Mesenchymal stem cell (in vitro differentiated cells and primary cell): ENCODE measurements at regions not wholly inside any gene's neighbourhood (a gene's known extent, or its start where the extent isn't known, plus 50 kb on each side); places are given as distances from the start of the nearest gene placed in this dataset.
A peak's percentile ranks its signal among the peaks of the same experiment; 100 is the strongest.

Experiments
- DNase-seq: peaks from one replicate; pipeline ENCODE4 v3.0.0-alpha.2; 2013
- H2AFZ ChIP-seq: one replicate; pipeline ENCODE4 v1.6.1; 2013; ENCODE audit warnings: low read depth, mild to moderate bottlenecking, control low read depth, inconsistent platforms, low read length, moderate library complexity
- H2AK5ac ChIP-seq: 2 replicates; pipeline ENCODE4 v1.6.1; 2013; ENCODE audit warnings: low read length, moderate library complexity, mild to moderate bottlenecking, inconsistent platforms; ENCODE audit not compliant: severe bottlenecking
- H2BK120ac ChIP-seq: one replicate; pipeline ENCODE4 v1.6.1; 2013; ENCODE audit warnings: low read depth, mild to moderate bottlenecking, inconsistent platforms, low read length, moderate library complexity
- H2BK12ac ChIP-seq, 2 experiments: one replicate each; pipeline ENCODE4 v1.6.1; 2013; ENCODE audit warnings: inconsistent platforms in 2 of 2, low read length in 2 of 2, mild to moderate bottlenecking in 2 of 2, moderate library complexity in 2 of 2, control low read depth in 1 of 2
- H2BK15ac ChIP-seq: one replicate; pipeline ENCODE4 v1.6.1; 2013; ENCODE audit warnings: mild to moderate bottlenecking, low read depth, inconsistent platforms; ENCODE audit not compliant: poor library complexity, severe bottlenecking
- H2BK5ac ChIP-seq: 2 replicates; pipeline ENCODE4 v1.6.1; 2013; ENCODE audit warnings: low read depth, mild to moderate bottlenecking, low read length, control low read depth, inconsistent platforms; ENCODE audit not compliant: poor library complexity, severe bottlenecking
- H3K14ac ChIP-seq, 2 experiments: one replicate each; pipeline ENCODE4 v1.6.1; 2013; ENCODE audit warnings: inconsistent platforms in 2 of 2, low read length in 2 of 2, control low read depth in 1 of 2, mild to moderate bottlenecking in 1 of 2, moderate library complexity in 1 of 2
- H3K18ac ChIP-seq, 2 experiments: one replicate each; pipeline ENCODE4 v1.6.1; 2013; ENCODE audit warnings: inconsistent platforms in 2 of 2, low read length in 2 of 2, control low read depth in 1 of 2, low read depth in 1 of 2, mild to moderate bottlenecking in 1 of 2
- H3K23ac ChIP-seq, 2 experiments: one replicate each; pipeline ENCODE4 v1.6.1; 2013; ENCODE audit warnings: inconsistent platforms in 2 of 2, low read length in 2 of 2, mild to moderate bottlenecking in 2 of 2, moderate library complexity in 2 of 2, control low read depth in 1 of 2
- H3K27ac ChIP-seq: 2 replicates; pipeline ENCODE4 v1.5.1; 2013; ENCODE audit warnings: mild to moderate bottlenecking, moderate library complexity, low read length, control low read depth, inconsistent platforms; ENCODE audit not compliant: poor library complexity, severe bottlenecking
- H3K27me3 ChIP-seq, 2 experiments: 2 replicates each; pipeline versions ENCODE4 v1.6.1 to v1.7.0; 2013; ENCODE audit warnings: low read length in 2 of 2, mild to moderate bottlenecking in 2 of 2, moderate library complexity in 2 of 2, control low read depth in 1 of 2, inconsistent platforms in 1 of 2; ENCODE audit not compliant: control insufficient read depth in 1 of 2, insufficient read depth in 1 of 2
- H3K36me3 ChIP-seq, 2 experiments: 2 replicates each; pipeline versions ENCODE4 v1.6.1 to v1.7.0; 2013; ENCODE audit warnings: low read length in 2 of 2, control low read depth in 1 of 2, inconsistent platforms in 1 of 2, low read depth in 1 of 2, mild to moderate bottlenecking in 1 of 2; ENCODE audit not compliant: insufficient read depth in 2 of 2, control insufficient read depth in 1 of 2
- H3K4ac ChIP-seq, 2 experiments: one replicate each; pipeline ENCODE4 v1.6.1; 2013; ENCODE audit warnings: inconsistent platforms in 2 of 2, low read length in 2 of 2, mild to moderate bottlenecking in 2 of 2, moderate library complexity in 2 of 2, control low read depth in 1 of 2, low read depth in 1 of 2
- H3K4me1 ChIP-seq: 2 replicates; pipeline ENCODE4 v1.6.1; 2013; ENCODE audit warnings: low read depth, low read length, control low read depth; ENCODE audit not compliant: control insufficient read depth, insufficient read depth
- H3K4me2 ChIP-seq: 2 replicates; pipeline ENCODE4 v1.6.1; 2013; ENCODE audit warnings: low read length, mild to moderate bottlenecking, inconsistent platforms; ENCODE audit not compliant: poor library complexity, severe bottlenecking
- H3K4me3 ChIP-seq, 2 experiments: 2 replicates each; pipeline versions ENCODE4 v1.5.1 to v1.7.0; 2013; ENCODE audit warnings: low read length in 2 of 2, mild to moderate bottlenecking in 2 of 2, control low read depth in 1 of 2, low read depth in 1 of 2; ENCODE audit not compliant: insufficient read depth in 1 of 2
- H3K79me1 ChIP-seq: replicated peaks from 2 replicates; pipeline ENCODE4 v1.6.1; 2013; ENCODE audit warnings: mild to moderate bottlenecking, control low read depth, low read length, inconsistent platforms; ENCODE audit not compliant: poor library complexity, severe bottlenecking
- H3K9ac ChIP-seq: 2 replicates; pipeline ENCODE4 v1.7.0; 2013; ENCODE audit warnings: mild to moderate bottlenecking, low read length, moderate library complexity
- H3K9me3 ChIP-seq: 2 replicates; pipeline ENCODE4 v1.7.0; 2013; ENCODE audit warnings: mild to moderate bottlenecking, low read length; ENCODE audit not compliant: control insufficient read depth
- H4K8ac ChIP-seq: one replicate; pipeline ENCODE4 v1.6.1; 2013; ENCODE audit warnings: inconsistent platforms, mild to moderate bottlenecking, low read length, moderate library complexity
- H4K91ac ChIP-seq: one replicate; pipeline ENCODE4 v1.6.1; 2013; ENCODE audit warnings: mild to moderate bottlenecking, low read length, inconsistent platforms
- WGBS: methylation state at CpG from one replicate; pipeline ENCODE4 v1.1.7; 2013; ENCODE audit warnings: mixed read lengths; 5-methylcytosine and 5-hydroxymethylcytosine counted together

- H3K9me3 ChIP-seq = no peaks in the 10 kb centered on the region
- H3K23ac ChIP-seq = no peak overlapping the region
- H4K91ac ChIP-seq = no peak overlapping the region
- no peak overlapping the region for H2AFZ ChIP-seq
- H3K4me3 ChIP-seq = no peak overlapping the region
- no peak overlapping the region for H2BK15ac ChIP-seq
- WGBS = 84% methylated on average over 11 of the region's 13 CpGs
- H2AK5ac ChIP-seq = peak overlapping the region; percentile 47
- no peak overlapping the region for H2BK5ac ChIP-seq
- H3K18ac ChIP-seq = no peak overlapping the region
- no peak overlapping the region for H3K9ac ChIP-seq
- peaks cover under 1% of the 10 kb centered on the region for H3K4me1 ChIP-seq
- no peak overlapping the region for H2BK12ac ChIP-seq
- no peak overlapping the region for H3K4ac ChIP-seq
- peaks cover 23 to 68% of the 10 kb centered on the region in 2 experiments for H3K27me3 ChIP-seq
- no peak overlapping the region for H3K4me2 ChIP-seq
- no peak overlapping the region for H4K8ac ChIP-seq
- DNase-seq = no peak
- H3K79me1 ChIP-seq = no peaks in the 10 kb centered on the region
- H3K27ac ChIP-seq = no peak overlapping the region
- H2BK120ac ChIP-seq = no peak overlapping the region
- no peaks in the 10 kb centered on the region for H3K36me3 ChIP-seq
- no peak overlapping the region for H3K14ac ChIP-seq
These were observed 133.6 kb downstream of the DDX1 start for GRCh38 chr2:15725101-15725781.

DNA sequence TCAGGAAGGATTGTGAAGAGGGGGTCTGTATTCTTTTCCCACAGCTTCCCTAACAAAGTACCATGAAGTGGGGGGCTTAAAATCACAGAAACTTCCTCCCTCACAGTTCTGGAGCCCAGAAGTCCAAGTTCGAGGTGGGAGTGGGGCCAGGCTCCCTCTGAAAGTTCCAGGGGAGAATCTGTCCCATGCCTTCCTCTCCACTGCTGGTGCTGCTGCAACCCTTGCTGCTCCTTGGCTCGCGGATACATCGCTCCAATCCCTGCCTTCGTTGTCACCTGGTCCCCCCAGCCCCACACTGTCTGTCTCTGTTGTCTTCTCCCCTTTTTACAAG lies 134.1 kb downstream of the DDX1 start:
- no peak overlapping the region for H4K91ac ChIP-seq
- H2AK5ac ChIP-seq = no peak overlapping the region
- no peak overlapping the region for H3K27ac ChIP-seq
- H3K9ac ChIP-seq = no peak overlapping the region
- no peak overlapping the region for H3K4me2 ChIP-seq
- H3K27me3 ChIP-seq = peaks cover 23 to 68% of the 10 kb centered on the region in 2 experiments
- H2BK12ac ChIP-seq = no peak overlapping the region
- no peaks in the 10 kb centered on the region for H3K9me3 ChIP-seq
- H3K79me1 ChIP-seq = no peaks in the 10 kb centered on the region
- no peak overlapping the region for H3K14ac ChIP-seq
- H2AFZ ChIP-seq = no peak overlapping the region
- WGBS = 92% methylated on average over 5 of the region's 5 CpGs
- peaks cover 3% of the 10 kb centered on the region for H3K4me1 ChIP-seq
- no peak overlapping the region for H4K8ac ChIP-seq
- H2BK5ac ChIP-seq = no peak overlapping the region
- no peak overlapping the region for H3K4ac ChIP-seq
- DNase-seq = no peak
- no peak overlapping the region for H3K23ac ChIP-seq
- no peak overlapping the region for H2BK15ac ChIP-seq
- H3K36me3 ChIP-seq = no peaks in the 10 kb centered on the region
- no peak overlapping the region for H2BK120ac ChIP-seq
- no peak overlapping the region for H3K18ac ChIP-seq
- H3K4me3 ChIP-seq = no peak overlapping the region

DNA sequence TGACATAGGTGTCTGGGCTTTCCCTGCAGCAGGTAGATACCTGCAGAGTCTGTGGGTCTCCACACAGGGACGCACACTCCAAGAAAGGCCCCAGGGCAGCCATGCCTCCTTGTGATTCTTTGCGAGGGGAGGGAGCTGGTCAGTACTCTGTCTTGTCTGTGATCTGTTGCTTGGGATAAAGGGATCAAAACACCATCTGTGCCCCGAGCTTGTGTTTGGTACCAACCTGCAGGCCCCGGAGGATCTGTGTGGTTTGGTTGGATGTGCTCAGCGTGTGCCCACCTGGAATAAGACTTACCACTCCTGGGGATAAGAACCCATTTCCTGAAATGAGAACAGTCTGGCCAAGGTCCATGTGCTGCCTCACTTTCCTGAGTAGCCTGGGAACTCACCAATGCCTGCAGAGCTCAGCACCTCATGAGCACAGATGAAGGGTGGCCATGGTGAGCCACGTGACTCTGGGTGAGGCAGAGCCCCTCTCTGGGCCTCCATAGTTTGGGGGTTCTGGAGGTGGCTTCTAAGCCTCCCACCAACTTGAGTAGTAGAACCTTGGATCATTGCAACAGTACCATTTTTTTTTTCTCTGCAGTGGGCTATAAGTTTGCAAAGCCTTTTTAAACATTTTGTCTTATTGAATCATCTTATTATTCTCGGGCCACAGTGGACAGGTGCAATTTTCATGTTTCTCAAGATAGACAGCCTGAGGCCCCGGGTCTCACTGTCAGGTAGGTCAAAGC lies 134.8 kb downstream of the DDX1 start:
- H4K91ac ChIP-seq = no peak overlapping the region
- H3K4me3 ChIP-seq = no peak overlapping the region
- H2BK5ac ChIP-seq = no peak overlapping the region
- H3K36me3 ChIP-seq = no peaks in the 10 kb centered on the region
- H2BK120ac ChIP-seq = no peak overlapping the region
- peaks cover 23 to 71% of the 10 kb centered on the region in 2 experiments for H3K27me3 ChIP-seq
- 87% methylated on average over 8 of the region's 8 CpGs for WGBS
- H3K9ac ChIP-seq = no peak overlapping the region
- H3K27ac ChIP-seq = no peak overlapping the region
- no peak overlapping the region for H2BK15ac ChIP-seq
- H3K4ac ChIP-seq = no peak overlapping the region
- no peak overlapping the region for H3K14ac ChIP-seq
- H2BK12ac ChIP-seq = no peak overlapping the region
- no peak for DNase-seq
- no peaks in the 10 kb centered on the region for H3K9me3 ChIP-seq
- H3K18ac ChIP-seq = no peak overlapping the region
- no peak overlapping the region for H3K23ac ChIP-seq
- no peak overlapping the region for H3K4me2 ChIP-seq
- peaks cover 10% of the 10 kb centered on the region for H3K4me1 ChIP-seq
- H2AK5ac ChIP-seq = no peak overlapping the region
- H4K8ac ChIP-seq = no peak overlapping the region
- H2AFZ ChIP-seq = no peak overlapping the region
- H3K79me1 ChIP-seq = no peaks in the 10 kb centered on the region

- H3K4ac ChIP-seq = no peak overlapping the region
- H3K27me3 ChIP-seq = peaks cover 20 to 72% of the 10 kb centered on the region in 2 experiments
- no peak for DNase-seq
- no peak overlapping the region for H2AFZ ChIP-seq
- H2BK15ac ChIP-seq = no peak overlapping the region
- no peak overlapping the region for H4K91ac ChIP-seq
- no peaks in the 10 kb centered on the region for H3K9me3 ChIP-seq
- H3K79me1 ChIP-seq = no peaks in the 10 kb centered on the region
- no peak overlapping the region for H2BK120ac ChIP-seq
- H4K8ac ChIP-seq = no peak overlapping the region
- no peaks in the 10 kb centered on the region for H3K36me3 ChIP-seq
- peaks cover 18% of the 10 kb centered on the region for H3K4me1 ChIP-seq
- 82% methylated on average over 6 of the region's 9 CpGs for WGBS
- no peak overlapping the region for H3K4me3 ChIP-seq
- no peak overlapping the region for H3K14ac ChIP-seq
- H3K18ac ChIP-seq = no peak overlapping the region
- H2BK12ac ChIP-seq = no peak overlapping the region
- H3K4me2 ChIP-seq = no peak overlapping the region
- H3K27ac ChIP-seq = no peak overlapping the region
- no peak overlapping the region for H3K9ac ChIP-seq
- H2BK5ac ChIP-seq = no peak overlapping the region
- peak overlapping the region; percentile 78 for H2AK5ac ChIP-seq
- H3K23ac ChIP-seq = no peak overlapping the region
These were observed 136.0 kb downstream of the DDX1 start for GRCh38 chr2:15727396-15728244.
